ENCODE measurements at regions not wholly inside any gene's neighbourhood (a gene's known extent, or its start where the extent isn't known, plus 50 kb on each side); places are given as distances from the start of the nearest gene placed in this dataset.

- no peak for DNase-seq (ENCODE audit: low spot score)
- Histone ChIP-seq H3K4me1 (replicated peaks) (no peaks in the 10 kb centered on the region), H3K27me3 (replicated peaks; ENCODE audit: insufficient read depth) (no peaks in the 10 kb centered on the region), H3K36me3 (no peaks in the 10 kb centered on the region), H3K27ac (no peak overlapping the region), H3K4me3 (no peak overlapping the region), H3K9me3 (no peaks in the 10 kb centered on the region)
- 61% methylated on average over 7 of the region's 7 CpGs for WGBS
- TF ChIP-seq CTCF (IDR thresholded peaks at IDR 0.05) (no peak), POLR2A (IDR thresholded peaks at IDR 0.05) (no peak), POLR2AphosphoS5 (IDR thresholded peaks at IDR 0.05) (no peak)
- intact Hi-C loops (cut with DNase I) = no loop called here
Measured at GRCh38 chr7:68984306-68984705, 614.0 kb upstream of the AUTS2 start.

DNA sequence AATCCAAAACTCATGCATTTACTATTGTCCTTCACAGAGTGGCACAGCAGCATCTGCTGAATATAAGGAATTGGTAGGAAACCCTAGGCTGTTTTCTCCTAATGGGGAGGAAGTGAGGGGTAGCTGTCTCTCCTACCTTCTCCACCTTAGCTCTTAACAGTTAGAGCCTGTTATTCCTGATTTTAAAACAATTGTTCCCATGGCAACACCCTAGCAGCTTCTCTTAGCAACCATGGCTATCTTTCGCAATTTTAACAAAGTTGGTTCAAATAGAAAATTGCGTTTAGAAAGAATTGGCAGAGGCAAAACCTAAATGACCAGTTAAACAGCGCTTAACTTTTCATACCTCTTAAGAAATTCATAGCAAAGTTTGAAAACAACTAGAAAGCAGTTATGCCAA is 603.4 kb upstream of the AUTS2 start:
- Histone ChIP-seq H3K27ac (no peak overlapping the region), H3K4me1 (replicated peaks) (no peaks in the 10 kb centered on the region), H3K4me3 (no peak overlapping the region), H3K9me3 (no peaks in the 10 kb centered on the region), H3K27me3 (replicated peaks; ENCODE audit: insufficient read depth) (no peaks in the 10 kb centered on the region), H3K36me3 (no peaks in the 10 kb centered on the region)
- WGBS = 51% methylated on average over 3 of the region's 3 CpGs
- intact Hi-C loops (cut with DNase I) = no loop called here
- no peak for DNase-seq (ENCODE audit: low spot score)
- no peak for TF ChIP-seq POLR2A (IDR thresholded peaks at IDR 0.05)

- no peak for DNase-seq (ENCODE audit: low spot score)
- H3K9me3 ChIP-seq = no peaks in the 10 kb centered on the region
- 85% methylated on average over 3 of the region's 3 CpGs for WGBS
Measured at GRCh38 chr7:68998136-68998535, 600.1 kb upstream of the AUTS2 start.

GRCh38 chr7:69002416-69002815 is 595.9 kb upstream of the AUTS2 start:
- Histone ChIP-seq H3K27me3 (replicated peaks; ENCODE audit: insufficient read depth) (no peaks in the 10 kb centered on the region), H3K4me3 (no peak overlapping the region), H3K27ac (no peak overlapping the region), H3K4me1 (replicated peaks) (no peaks in the 10 kb centered on the region), H3K9me3 (no peaks in the 10 kb centered on the region), H3K36me3 (no peaks in the 10 kb centered on the region)
- DNase-seq (ENCODE audit: low spot score) = no peak
- TF ChIP-seq CTCF (IDR thresholded peaks at IDR 0.05) (no peak), POLR2A (IDR thresholded peaks at IDR 0.05) (no peak), POLR2AphosphoS5 (IDR thresholded peaks at IDR 0.05) (no peak)
- intact Hi-C loops (cut with DNase I) = no loop called here

More at GRCh38 chr7:68998136-68998535, 600.1 kb upstream of the AUTS2 start:
- no peak overlapping the region for H3K27ac ChIP-seq
- H3K27me3 ChIP-seq (replicated peaks; ENCODE audit: insufficient read depth) = no peaks in the 10 kb centered on the region
- no peak overlapping the region for H3K4me3 ChIP-seq
- H3K36me3 ChIP-seq = no peaks in the 10 kb centered on the region
- intact Hi-C loops (cut with DNase I) = no loop called here
- no peaks in the 10 kb centered on the region for H3K4me1 ChIP-seq (replicated peaks)
- TF ChIP-seq POLR2A (IDR thresholded peaks at IDR 0.05) (no peak), CTCF (IDR thresholded peaks at IDR 0.05) (no peak), POLR2AphosphoS5 (IDR thresholded peaks at IDR 0.05) (no peak)

DNA sequence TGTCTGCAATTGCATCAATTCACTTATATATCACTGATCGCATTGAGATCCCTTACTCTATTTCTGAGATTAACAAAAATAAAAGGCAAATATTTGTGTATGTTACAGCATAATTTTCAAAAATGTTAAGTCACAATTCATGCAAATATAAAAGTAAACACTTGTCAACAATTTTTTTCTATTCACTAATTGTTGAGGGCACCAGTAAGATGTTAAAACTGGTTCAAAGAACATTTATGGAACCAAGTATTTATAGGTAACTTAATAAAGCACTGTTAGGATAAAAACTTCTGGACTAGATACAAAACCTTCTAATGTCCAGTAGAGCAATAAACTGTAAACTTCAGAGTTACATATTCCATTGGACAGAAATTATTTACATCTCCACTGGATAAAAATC is 586.1 kb upstream of the AUTS2 start:
- Histone ChIP-seq H3K4me1 (replicated peaks) (no peaks in the 10 kb centered on the region), H3K4me3 (no peak overlapping the region), H3K9me3 (no peaks in the 10 kb centered on the region), H3K27me3 (replicated peaks; ENCODE audit: insufficient read depth) (no peaks in the 10 kb centered on the region), H3K27ac (no peak overlapping the region), H3K36me3 (no peaks in the 10 kb centered on the region)
- WGBS = 100% methylated on average over 1 of the region's 1 CpG
- intact Hi-C loops (cut with DNase I) = no loop called here
- DNase-seq (ENCODE audit: low spot score) = no peak
- no peak for TF ChIP-seq POLR2AphosphoS5 (IDR thresholded peaks at IDR 0.05)
- no peak for TF ChIP-seq CTCF (IDR thresholded peaks at IDR 0.05)
- no peak for TF ChIP-seq POLR2A (IDR thresholded peaks at IDR 0.05)
